Activated naive CD8-positive, alpha-beta T cell treated with anti-CD3 and anti-CD28 coated beads, Interleukin-2, amount 50 U/mL, for 24 hours (primary cell): ENCODE measurements at regions not wholly inside any gene's neighbourhood (a gene's known extent, or its start where the extent isn't known, plus 50 kb on each side); places are given as distances from the start of the nearest gene placed in this dataset.
A peak's percentile ranks its signal among the peaks of the same experiment; 100 is the strongest.
"Not testable (repeated sequence)": the region's sequence is repeated elsewhere in the genome, so short reads cannot be mapped to it uniquely, and the experiment has no call there.

Source experiments
- ATAC-seq: fragments of 150-1000 bp; cut with Tn5 transposase; one replicate; pipeline ENCODE4 v1.10.0; 2021
- DNase-seq: peaks from one replicate; pipeline ENCODE4 v3.0.0; 2021
- H3K27ac Mint-ChIP-seq: one replicate; pipeline ENCODE4 v1.8.0; 2021; ENCODE audit warnings: mild to moderate bottlenecking, mixed read lengths
- H3K27me3 Mint-ChIP-seq: one replicate; pipeline ENCODE4 v1.8.0; 2021; ENCODE audit warnings: mixed read lengths
- H3K36me3 Mint-ChIP-seq: one replicate; pipeline ENCODE4 v1.8.0; 2021; ENCODE audit warnings: low read depth, mixed read lengths
- H3K4me1 Mint-ChIP-seq: one replicate; pipeline ENCODE4 v1.8.0; 2021; ENCODE audit warnings: mixed read lengths
- H3K4me3 Mint-ChIP-seq: one replicate; pipeline ENCODE4 v1.8.0; 2021; ENCODE audit warnings: mild to moderate bottlenecking, moderate library complexity, mixed read lengths
- H3K9me3 Mint-ChIP-seq: one replicate; pipeline ENCODE4 v1.8.0; 2021; ENCODE audit warnings: mixed read lengths

DNA sequence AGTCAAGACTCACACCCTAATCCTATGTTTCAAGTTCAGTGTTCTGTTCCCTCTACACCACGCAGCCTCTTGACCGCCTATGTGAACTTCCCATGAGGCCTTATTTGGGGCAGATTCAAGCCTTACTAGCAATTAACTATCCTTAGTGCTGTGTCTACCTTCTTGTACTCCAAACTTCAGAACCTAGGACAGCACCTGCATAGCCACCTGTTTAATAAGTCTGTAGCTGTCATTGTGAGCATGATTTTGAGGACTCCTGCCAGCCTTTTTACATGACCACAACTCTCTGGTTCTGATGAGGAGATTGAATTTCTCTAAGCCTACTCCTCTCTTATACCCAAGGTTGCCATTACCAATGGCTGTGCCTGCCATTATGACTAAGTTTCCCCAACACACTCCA lies 50.8 kb upstream of the PCSK1 start:
- ATAC-seq (peak; percentile 46), DNase-seq (no peak)
- Mint-ChIP-seq H3K27me3 (peaks cover 1% of the 10 kb centered on the region), H3K4me1 (no peaks in the 10 kb centered on the region), H3K4me3 (no peak overlapping the region), H3K9me3 (no peaks in the 10 kb centered on the region), H3K27ac (no peak overlapping the region), H3K36me3 (no peaks in the 10 kb centered on the region)

DNA sequence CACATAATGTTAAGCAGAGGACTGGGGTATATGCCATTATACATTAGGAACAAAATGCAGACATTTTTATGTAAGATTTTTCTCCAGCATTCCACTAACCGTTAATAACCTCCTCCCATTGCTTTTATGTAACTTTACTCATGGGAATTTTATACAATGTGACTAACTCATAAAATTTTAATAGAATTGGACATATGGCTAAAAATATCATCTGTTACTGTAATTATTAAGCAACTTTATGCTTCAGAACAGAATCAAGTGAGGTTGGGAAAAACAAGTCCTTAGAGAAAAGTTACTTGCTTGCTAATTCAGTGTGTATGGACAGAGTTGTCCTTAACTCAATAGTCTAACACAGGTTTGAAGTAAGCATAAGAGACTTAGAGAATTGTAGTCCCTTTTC lies 54.8 kb upstream of the PCSK1 start:
- H3K9me3 Mint-ChIP-seq, result no peaks in the 10 kb centered on the region
- H3K4me1 Mint-ChIP-seq, result no peaks in the 10 kb centered on the region
- H3K4me3 Mint-ChIP-seq, result no peak overlapping the region
- H3K27ac Mint-ChIP-seq, result no peak overlapping the region
- no peak for ATAC-seq
- no peak for DNase-seq
- no peaks in the 10 kb centered on the region for H3K36me3 Mint-ChIP-seq
- H3K27me3 Mint-ChIP-seq, result peaks cover 1% of the 10 kb centered on the region

DNA sequence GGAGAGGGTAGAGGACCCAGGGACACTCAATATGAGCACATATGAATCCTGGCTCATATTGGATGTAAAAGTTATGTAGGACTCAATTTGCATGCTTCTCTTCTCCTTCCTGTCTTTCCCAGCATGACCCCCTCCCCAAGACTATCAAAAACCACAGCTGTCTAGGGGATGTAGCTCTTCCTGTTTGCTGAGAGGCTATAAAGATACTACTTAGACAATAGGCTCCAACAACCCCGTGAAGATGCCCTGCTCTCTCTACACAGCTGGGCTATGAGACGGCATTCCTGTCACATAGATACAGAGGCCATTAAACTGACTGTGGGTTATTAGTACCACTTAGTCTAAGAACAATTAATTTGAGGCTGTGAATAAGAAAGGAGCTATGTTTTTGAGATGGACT lies 56.5 kb upstream of the PCSK1 start:
- H3K27ac Mint-ChIP-seq, result no peak overlapping the region
- ATAC-seq (no peak), DNase-seq (no peak)
- H3K36me3 Mint-ChIP-seq, result no peaks in the 10 kb centered on the region
- H3K4me3 Mint-ChIP-seq, result no peak overlapping the region
- H3K9me3 Mint-ChIP-seq, result no peaks in the 10 kb centered on the region
- no peaks in the 10 kb centered on the region for H3K4me1 Mint-ChIP-seq
- H3K27me3 Mint-ChIP-seq, result peaks cover 1% of the 10 kb centered on the region

DNA sequence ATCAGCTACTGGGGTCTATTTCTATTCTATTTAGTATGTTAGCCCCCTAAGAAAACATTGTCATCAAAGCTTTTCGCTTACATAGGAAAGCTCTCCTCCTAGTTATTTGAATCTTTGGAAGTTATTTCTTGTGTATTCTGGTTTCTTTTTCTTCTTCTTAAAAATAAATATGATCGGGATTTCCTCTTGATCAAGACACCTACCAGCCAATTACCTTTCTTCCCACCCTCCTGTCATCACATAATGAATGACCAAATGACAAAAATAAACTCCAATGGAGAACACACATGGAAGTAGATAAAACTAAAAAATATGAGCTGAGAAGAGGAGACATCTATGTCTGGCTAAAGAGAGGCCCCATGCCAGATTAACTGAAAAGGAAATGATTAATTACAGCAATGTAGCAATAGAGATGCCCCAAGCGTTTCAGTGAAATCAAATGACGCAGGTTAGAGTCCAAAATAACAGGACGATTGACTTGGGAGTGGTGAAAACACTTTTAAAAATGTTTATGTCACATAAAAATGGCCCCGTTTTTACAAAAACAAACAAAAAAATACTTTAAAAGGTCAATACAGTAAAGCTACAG lies 59.5 kb upstream of the PCSK1 start:
- no peaks in the 10 kb centered on the region for H3K4me1 Mint-ChIP-seq
- ATAC-seq, result no peak
- no peak overlapping the region for H3K4me3 Mint-ChIP-seq
- no peaks in the 10 kb centered on the region for H3K27me3 Mint-ChIP-seq
- no peak for DNase-seq
- no peak overlapping the region for H3K27ac Mint-ChIP-seq
- H3K36me3 Mint-ChIP-seq, result no peaks in the 10 kb centered on the region
- H3K9me3 Mint-ChIP-seq, result peaks cover 5% of the 10 kb centered on the region

DNA sequence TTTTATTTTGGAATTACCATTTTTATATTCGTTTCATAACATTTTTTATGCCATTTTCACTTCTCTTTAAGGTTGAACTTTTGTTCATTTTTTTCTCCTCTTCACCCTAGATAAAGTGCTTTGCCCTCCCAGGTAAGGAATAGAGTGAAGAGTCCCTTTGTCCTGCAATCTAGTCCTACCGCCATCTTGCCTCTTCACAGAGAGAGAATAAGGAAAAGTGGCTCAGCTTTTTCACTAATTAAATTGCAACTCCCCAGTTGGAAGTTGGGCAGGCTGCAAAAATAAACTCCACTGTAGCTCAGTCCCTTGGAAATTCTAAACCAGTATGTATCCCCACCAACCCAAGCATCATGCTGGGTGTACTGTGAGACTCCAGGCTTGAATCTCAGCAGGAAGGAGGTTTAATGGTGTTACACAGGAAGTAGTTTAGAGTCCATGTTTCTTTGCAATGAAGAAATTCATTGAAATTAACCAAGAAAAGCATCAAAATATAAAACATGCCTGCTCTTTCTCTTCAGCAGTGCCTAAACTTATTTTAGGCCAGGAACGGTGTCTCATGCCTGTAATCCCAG lies 60.3 kb upstream of the PCSK1 start:
- H3K36me3 Mint-ChIP-seq, result no peaks in the 10 kb centered on the region
- ATAC-seq (no peak), DNase-seq (no peak)
- H3K4me1 Mint-ChIP-seq, result no peaks in the 10 kb centered on the region
- H3K27me3 Mint-ChIP-seq, result no peaks in the 10 kb centered on the region
- no peak overlapping the region for H3K4me3 Mint-ChIP-seq
- peaks cover 5% of the 10 kb centered on the region for H3K9me3 Mint-ChIP-seq
- H3K27ac Mint-ChIP-seq, result no peak overlapping the region

DNA sequence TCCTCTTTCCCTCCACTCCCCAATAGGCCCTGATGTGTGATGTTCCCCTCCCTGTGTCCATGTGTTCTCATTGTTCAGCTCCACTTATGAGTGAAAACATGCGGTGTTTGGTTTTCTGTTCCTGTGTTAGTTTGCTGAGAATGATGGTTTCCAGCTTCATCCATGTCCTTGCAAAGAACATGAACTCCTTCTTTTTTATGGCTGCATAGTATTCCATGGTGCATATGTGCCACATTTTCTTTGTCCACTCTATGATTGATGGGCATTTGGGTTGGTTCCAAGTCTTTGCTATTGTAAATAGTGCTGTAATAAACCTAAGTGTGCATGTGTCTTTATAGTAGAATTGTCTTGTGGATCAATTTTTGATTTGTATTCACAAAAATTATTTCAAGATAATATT lies 62.4 kb upstream of the PCSK1 start:
- ATAC-seq, H3K36me3 Mint-ChIP-seq, DNase-seq, H3K4me3 Mint-ChIP-seq, H3K27ac Mint-ChIP-seq, H3K9me3 Mint-ChIP-seq, H3K4me1 Mint-ChIP-seq, H3K27me3 Mint-ChIP-seq: not testable (repeated sequence)

DNA sequence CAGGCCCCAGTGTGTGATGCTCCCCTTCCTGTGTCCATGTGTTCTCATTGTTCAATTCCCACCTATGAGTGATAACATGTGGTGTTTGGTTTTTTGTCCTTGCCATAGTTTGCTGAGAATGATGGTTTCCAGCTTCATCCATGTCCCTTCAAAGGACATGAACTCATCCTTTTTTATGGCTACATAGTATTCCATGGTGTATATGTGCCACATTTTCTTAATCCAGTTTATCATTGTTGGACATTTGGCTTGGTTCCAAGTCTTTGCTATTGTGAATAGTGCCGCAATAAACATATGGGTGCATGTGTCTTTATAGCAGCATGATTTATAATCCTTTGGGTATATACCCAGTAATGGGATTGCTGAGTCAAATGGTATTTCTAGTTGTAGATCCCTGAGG lies 64.0 kb upstream of the PCSK1 start:
- H3K27ac Mint-ChIP-seq, H3K4me1 Mint-ChIP-seq, DNase-seq, ATAC-seq, H3K9me3 Mint-ChIP-seq, H3K27me3 Mint-ChIP-seq, H3K4me3 Mint-ChIP-seq, H3K36me3 Mint-ChIP-seq: not testable (repeated sequence)

DNA sequence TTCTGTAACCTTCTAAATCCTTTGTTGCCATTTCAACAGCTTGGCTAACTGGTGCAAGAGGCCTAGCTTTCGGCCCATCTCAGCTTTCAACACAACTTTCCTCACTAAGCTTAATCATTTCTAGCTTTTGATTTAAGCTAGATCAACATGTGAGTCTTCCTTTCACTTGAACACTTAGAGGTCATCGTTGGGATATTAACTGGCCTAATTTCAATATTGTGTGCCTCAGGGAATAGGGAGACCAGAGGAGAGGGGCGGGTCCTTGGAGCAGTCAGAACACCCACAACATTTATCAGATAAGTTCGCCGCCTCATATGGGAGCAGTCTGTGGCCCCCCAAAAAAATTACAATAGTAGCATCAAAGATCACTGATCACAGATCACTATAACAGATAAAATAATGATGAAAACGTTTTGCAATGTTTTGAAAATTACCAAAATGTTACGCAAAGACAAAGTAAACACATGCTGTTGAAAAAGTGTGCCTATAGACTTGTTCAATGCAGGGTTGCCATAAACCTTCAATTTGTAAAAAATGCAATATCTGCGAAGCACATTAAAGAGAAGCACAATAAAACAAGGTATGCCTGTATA lies 66.8 kb upstream of the PCSK1 start:
- Mint-ChIP-seq H3K36me3 (no peaks in the 10 kb centered on the region), H3K9me3 (peaks cover 5% of the 10 kb centered on the region), H3K27ac (no peak overlapping the region), H3K27me3 (peaks cover 7% of the 10 kb centered on the region), H3K4me3 (no peak overlapping the region), H3K4me1 (no peaks in the 10 kb centered on the region)
- no peak for DNase-seq
- ATAC-seq, result no peak

DNA sequence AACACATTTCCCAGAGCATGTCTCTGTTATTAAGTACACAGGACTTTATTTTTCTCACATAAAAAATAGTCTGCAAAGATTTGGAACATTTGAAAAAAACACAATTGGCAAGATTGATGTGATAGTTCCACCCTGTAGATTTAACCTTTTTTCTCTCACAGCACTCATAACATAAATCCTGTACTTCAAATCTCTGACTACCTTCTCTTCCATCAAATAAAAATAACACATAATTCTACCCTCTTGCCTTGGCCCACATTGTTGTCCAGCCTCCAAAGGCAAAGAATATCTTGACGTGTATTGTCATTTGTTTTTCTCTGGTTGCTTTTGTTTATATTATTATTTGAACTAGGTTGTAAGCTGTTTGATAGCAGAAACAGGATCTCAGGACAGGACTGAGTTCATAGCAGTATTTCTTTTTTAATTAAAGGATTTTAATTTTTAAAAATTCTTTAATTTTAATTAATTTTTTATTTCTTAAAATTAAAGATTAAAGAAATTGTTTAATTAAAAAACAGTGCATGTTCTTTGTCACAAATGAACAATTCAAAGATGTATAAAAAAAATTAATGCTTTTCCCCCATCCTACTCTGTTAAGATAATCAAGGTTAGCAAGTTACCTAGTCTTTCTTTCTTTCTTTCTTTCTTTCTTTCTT lies 69.1 kb upstream of the PCSK1 start:
- Mint-ChIP-seq H3K36me3 (no peaks in the 10 kb centered on the region), H3K9me3 (no peaks in the 10 kb centered on the region), H3K4me1 (peaks cover 5% of the 10 kb centered on the region), H3K4me3 (no peak overlapping the region), H3K27me3 (peaks cover 7% of the 10 kb centered on the region), H3K27ac (no peak overlapping the region)
- ATAC-seq, result no peak
- DNase-seq, result no peak

DNA sequence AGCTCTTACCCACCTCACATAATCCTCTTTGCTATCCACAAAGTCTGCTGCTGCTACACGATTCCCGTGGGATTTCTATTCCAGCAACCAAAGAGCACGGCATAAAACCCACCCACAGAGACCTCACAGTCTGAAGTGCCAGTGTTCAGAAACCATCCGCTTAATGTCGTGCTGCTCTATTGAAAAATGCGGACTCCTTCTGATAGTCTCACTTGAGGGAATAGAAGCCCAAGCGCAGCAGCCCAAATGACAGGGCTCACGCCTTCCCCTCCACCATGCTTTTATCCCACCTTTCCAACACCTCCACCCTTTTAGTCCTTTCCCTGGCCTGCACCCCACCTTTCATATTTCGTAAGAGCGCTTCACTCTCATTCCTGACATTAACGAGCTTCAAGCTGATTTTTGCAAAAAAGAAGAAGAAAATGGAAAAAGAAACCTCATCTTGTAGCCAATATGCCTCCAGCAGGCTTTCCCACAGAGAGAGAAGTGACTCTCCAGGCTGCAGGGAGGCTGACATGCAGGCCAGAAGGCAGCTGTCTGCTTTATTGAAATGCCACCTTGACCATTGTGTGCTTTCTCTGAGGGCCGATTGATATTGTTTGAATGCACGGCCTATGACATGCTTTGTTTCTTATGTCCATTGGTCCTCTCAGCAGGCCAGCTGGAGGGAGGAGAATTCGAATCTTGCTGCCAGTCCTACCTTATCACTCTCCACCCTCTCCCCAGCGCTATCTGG lies 70.6 kb upstream of the PCSK1 start:
- Mint-ChIP-seq H3K4me3 (no peak overlapping the region), H3K4me1 (peaks cover 8% of the 10 kb centered on the region), H3K27me3 (peaks cover 7% of the 10 kb centered on the region), H3K9me3 (no peaks in the 10 kb centered on the region), H3K27ac (no peak overlapping the region), H3K36me3 (no peaks in the 10 kb centered on the region)
- DNase-seq (no peak), ATAC-seq (no peak)

DNA sequence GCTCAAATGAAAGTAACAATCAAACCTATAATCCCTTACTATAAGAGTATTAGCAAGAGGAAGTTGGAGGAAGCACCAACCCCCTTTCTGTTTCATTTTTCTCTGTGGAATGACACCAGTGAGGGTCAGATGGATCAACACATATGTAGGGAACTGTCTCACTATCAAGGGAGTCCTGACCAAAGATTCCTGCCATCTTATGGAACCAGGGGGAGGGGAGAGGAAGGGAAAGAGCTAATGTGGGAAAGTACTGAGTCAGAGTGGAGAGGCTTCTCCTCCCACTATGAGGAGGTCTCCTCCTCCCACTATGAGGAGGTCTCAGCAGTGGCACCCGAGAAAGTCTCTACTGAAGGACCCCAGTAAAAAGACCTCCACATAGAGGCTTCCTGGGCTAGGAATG lies 73.3 kb upstream of the PCSK1 start:
- H3K4me1 Mint-ChIP-seq, result peaks cover 19% of the 10 kb centered on the region
- H3K9me3 Mint-ChIP-seq, result no peaks in the 10 kb centered on the region
- DNase-seq (no peak), ATAC-seq (no peak)
- peaks cover 9% of the 10 kb centered on the region for H3K27me3 Mint-ChIP-seq
- no peaks in the 10 kb centered on the region for H3K36me3 Mint-ChIP-seq
- H3K4me3 Mint-ChIP-seq, result no peak overlapping the region
- no peak overlapping the region for H3K27ac Mint-ChIP-seq

DNA sequence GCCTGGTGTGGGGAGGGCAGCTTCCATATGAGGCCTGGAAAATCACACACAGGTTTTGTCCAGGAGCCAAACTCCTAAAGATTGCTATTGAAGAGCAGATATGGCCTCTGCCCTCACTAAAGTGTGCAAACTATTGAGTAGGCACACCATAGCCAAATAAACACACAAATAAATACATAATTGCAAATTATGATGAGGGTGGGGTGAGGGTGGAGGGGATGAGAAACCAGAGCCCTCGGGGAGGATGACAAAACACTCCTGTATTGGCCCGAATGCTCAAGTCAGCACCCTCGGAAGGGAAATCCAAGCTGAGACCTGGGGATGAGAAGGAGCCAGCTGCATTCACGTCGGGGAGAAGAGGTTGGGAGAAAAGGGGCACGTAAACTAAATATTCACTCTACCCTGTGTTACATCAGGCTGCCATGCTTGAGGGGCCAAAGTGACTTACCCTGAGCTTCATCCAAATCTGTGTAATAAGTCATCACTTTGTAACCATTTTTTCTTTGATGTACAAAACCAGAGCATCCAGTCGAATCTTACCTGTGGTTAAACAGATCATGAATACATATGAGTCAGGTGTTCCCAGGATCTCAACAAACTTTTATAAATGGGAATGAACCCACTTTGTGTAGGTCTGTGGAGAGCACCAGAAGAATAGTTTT lies 73.9 kb upstream of the PCSK1 start:
- peaks cover 19% of the 10 kb centered on the region for H3K4me1 Mint-ChIP-seq
- no peak overlapping the region for H3K4me3 Mint-ChIP-seq
- H3K9me3 Mint-ChIP-seq, result no peaks in the 10 kb centered on the region
- H3K27me3 Mint-ChIP-seq, result peaks cover 9% of the 10 kb centered on the region
- no peak overlapping the region for H3K27ac Mint-ChIP-seq
- H3K36me3 Mint-ChIP-seq, result no peaks in the 10 kb centered on the region
- DNase-seq (no peak), ATAC-seq (peak; percentile 61)

DNA sequence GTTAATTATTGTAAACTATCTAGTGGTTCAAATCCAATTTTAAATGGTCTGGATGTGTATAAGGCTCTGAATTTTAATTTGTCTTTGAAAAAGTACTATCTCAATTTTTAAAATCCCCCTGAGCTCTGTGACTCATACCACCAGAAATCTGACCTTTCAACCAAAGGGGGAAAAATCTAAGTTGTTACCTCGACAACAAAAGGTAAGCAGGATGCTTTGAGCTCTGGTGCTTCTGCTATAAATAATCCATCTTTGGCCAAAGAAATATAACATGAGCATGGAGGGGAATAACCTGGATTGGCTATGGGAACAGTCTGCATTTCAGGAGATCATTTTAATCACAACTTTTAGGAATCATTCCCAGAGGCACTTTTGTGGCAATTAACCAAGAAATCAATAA lies 76.3 kb upstream of the PCSK1 start:
- ATAC-seq (peak; percentile 63), DNase-seq (no peak)
- H3K4me3 Mint-ChIP-seq, result no peak overlapping the region

DNA sequence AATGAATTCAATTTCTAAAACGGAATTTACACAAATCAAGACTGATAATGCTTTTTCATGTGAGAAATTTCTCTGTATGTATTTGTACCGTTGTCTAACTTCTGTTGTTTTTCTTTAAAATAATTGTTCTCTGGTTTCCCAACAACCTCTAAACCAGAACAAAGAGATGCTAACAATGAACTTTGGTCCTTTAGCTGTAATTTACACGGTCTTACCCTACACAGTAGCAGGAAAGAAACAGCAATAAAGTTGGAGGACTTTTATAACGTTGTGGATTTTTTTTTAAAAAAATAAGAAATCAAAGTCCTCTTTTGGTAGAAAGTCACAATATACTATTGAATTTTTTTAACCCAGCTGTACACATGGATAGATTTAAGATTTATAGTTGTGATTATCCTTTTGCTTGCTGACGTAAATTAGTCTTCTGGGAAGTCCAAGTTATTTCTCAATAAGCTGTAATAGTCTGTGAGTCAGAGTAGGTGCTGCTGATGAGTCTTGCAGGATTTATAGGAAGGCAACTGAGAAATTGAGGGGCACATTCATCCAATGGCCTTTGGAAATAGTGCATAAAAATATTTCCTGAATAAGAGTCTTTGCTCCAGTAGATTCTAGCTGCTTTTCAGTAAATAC lies 76.8 kb upstream of the PCSK1 start:
- DNase-seq (no peak), ATAC-seq (no peak)
- H3K27me3 Mint-ChIP-seq, result peaks cover 3% of the 10 kb centered on the region
- H3K4me3 Mint-ChIP-seq, result no peak overlapping the region
- no peaks in the 10 kb centered on the region for H3K36me3 Mint-ChIP-seq
- no peaks in the 10 kb centered on the region for H3K9me3 Mint-ChIP-seq
- no peak overlapping the region for H3K27ac Mint-ChIP-seq
- peaks cover 19% of the 10 kb centered on the region for H3K4me1 Mint-ChIP-seq

More for the DNA sequence above, 76.3 kb upstream of the PCSK1 start:
- Mint-ChIP-seq H3K4me1 (peaks cover 19% of the 10 kb centered on the region), H3K36me3 (no peaks in the 10 kb centered on the region), H3K27ac (no peak overlapping the region), H3K9me3 (no peaks in the 10 kb centered on the region), H3K27me3 (peaks cover 2% of the 10 kb centered on the region)
